Astrocyte of the cerebellum (primary cell): ENCODE measurements at regions not wholly inside any gene's neighbourhood (a gene's known extent, or its start where the extent isn't known, plus 50 kb on each side); places are given as distances from the start of the nearest gene placed in this dataset.

Experiments
- DNase-seq: peaks from one replicate; pipeline ENCODE4 v3.0.0-alpha.2; 2011; ENCODE audit warnings: low read depth
- H3K4me3 ChIP-seq: 2 replicates; pipeline ENCODE4 v1.5.1; 2011; ENCODE audit warnings: mild to moderate bottlenecking, low read depth, low read length, moderate library complexity
- CTCF ChIP-seq: IDR thresholded peaks from 2 replicates; pipeline ENCODE4 v1.5.1; 2012; ENCODE audit warnings: low read length, low read depth, moderate library complexity, mild to moderate bottlenecking; ENCODE audit errors: missing control alignments
- in situ Hi-C: cut with HindIII; loops from 2 replicates; pipeline ENCODE4 v1.10.0; 2017; ENCODE audit warnings: low sequenced_read_pairs

- no peak overlapping the region for H3K4me3 ChIP-seq
- no peak for DNase-seq
- in situ Hi-C loops, result no loop called here
- no peak for TF ChIP-seq CTCF
Measured at GRCh38 chr4:188316391-188316790, 177.2 kb downstream of the TRIML1 start.

DNA sequence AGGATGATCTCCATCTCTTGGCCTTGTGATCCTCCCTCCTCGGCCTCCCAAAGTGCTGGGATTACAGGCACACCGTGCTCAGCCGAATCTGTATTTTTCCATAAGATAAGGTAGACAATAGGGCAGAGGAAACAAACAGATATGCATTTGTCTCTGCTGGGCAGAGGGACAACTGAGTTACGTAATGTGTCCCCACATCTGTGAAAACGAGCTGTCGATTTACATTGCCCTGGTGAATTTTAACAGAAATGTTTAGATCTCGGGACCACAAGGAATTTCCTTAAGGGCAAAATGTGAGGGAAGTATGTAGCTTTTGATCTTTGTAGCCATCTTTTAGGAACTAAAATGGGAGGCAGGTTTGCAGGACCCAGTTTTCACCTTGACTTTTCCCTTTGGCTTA lies 189.7 kb downstream of the TRIML1 start:
- in situ Hi-C loops, result no loop called here
- no peak overlapping the region for H3K4me3 ChIP-seq
- DNase-seq, result no peak
- TF ChIP-seq CTCF, result no peak

GRCh38 chr4:188329521-188329920 lies 190.3 kb downstream of the TRIML1 start:
- DNase-seq, result no peak
- H3K4me3 ChIP-seq, result no peak overlapping the region
- no peak for TF ChIP-seq CTCF
- in situ Hi-C loops, result no loop called here

- no peak for TF ChIP-seq CTCF
- in situ Hi-C loops, result no loop called here
Measured at GRCh38 chr4:188332265-188332664, 193.0 kb downstream of the TRIML1 start.

DNA sequence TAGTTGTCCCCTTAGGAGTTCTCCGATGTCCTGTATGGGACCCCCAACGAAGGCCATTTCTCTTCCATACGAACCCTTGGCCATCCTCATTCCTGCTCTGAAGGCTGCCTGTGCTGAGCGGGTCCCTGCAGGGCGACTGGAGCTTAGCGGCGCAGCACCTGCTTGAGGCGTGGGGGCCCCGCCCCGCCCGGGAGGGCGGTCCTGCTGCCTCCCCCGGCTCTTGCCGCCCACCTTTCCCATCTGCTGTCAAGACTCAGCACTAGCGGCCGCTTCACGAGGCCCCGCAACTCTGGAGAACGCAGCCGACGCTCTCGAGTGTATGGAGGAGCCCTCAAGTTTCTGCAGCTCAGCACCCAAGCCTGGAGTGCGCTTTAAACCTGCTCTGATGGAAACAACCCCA lies 197.7 kb downstream of the TRIML1 start:
- in situ Hi-C loops, result no loop called here
- no peak for TF ChIP-seq CTCF
- H3K4me3 ChIP-seq, result no peak overlapping the region
- no peak for DNase-seq

More at GRCh38 chr4:188332265-188332664, 193.0 kb downstream of the TRIML1 start:
- DNase-seq, result no peak
- no peak overlapping the region for H3K4me3 ChIP-seq

DNA sequence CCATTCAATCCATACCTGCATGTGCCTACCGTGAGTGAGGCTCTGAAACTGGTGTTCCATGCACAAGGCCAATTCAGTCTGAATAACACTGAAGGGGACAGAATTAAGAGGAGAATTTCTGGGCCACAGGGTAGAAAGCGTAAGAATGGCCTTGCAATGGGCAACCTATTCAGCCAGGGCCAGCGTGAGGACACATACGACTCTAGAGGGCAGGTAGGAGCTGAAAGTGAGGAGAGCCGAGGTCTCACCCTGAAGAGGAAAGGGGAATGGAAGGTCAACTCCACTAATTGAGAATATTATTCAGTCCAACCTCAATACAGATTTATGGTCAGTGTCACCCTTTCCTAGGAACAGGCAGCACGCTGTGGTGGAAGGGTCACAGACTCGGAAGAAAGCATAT lies 202.2 kb downstream of the TRIML1 start:
- no peak for DNase-seq
- in situ Hi-C loops, result no loop called here
- no peak overlapping the region for H3K4me3 ChIP-seq
- no peak for TF ChIP-seq CTCF

- in situ Hi-C loops, result no loop called here
- no peak overlapping the region for H3K4me3 ChIP-seq
- DNase-seq, result no peak
- no peak for TF ChIP-seq CTCF
Measured at GRCh38 chr4:188346171-188346809, 207.0 kb downstream of the TRIML1 start.
